IPS-18a (cell line): ENCODE measurements at regions not wholly inside any gene's neighbourhood (a gene's known extent, or its start where the extent isn't known, plus 50 kb on each side); places are given as distances from the start of the nearest gene placed in this dataset.

Source experiments
- H3K27ac ChIP-seq: one replicate; pipeline ENCODE4 v1.5.1; 2013; ENCODE audit warnings: low read length
- H3K27me3 ChIP-seq: one replicate; pipeline ENCODE4 v1.6.1; 2013; ENCODE audit warnings: mild to moderate bottlenecking, low read length; ENCODE audit not compliant: control insufficient read depth, insufficient read depth
- H3K36me3 ChIP-seq: one replicate; pipeline ENCODE4 v1.6.1; 2013; ENCODE audit warnings: low read depth, low read length; ENCODE audit not compliant: control insufficient read depth
- H3K4me1 ChIP-seq: one replicate; pipeline ENCODE4 v1.6.1; 2013; ENCODE audit warnings: low read depth, low read length; ENCODE audit not compliant: control insufficient read depth
- H3K4me3 ChIP-seq: one replicate; pipeline ENCODE4 v1.5.1; 2013; ENCODE audit warnings: low read length
- H3K9ac ChIP-seq: one replicate; pipeline ENCODE4 v1.6.1; 2013; ENCODE audit warnings: mild to moderate bottlenecking, low read length, moderate library complexity
- H3K9me3 ChIP-seq: one replicate; pipeline ENCODE4 v1.6.1; 2013; ENCODE audit warnings: low read depth, low read length; ENCODE audit not compliant: control insufficient read depth

DNA sequence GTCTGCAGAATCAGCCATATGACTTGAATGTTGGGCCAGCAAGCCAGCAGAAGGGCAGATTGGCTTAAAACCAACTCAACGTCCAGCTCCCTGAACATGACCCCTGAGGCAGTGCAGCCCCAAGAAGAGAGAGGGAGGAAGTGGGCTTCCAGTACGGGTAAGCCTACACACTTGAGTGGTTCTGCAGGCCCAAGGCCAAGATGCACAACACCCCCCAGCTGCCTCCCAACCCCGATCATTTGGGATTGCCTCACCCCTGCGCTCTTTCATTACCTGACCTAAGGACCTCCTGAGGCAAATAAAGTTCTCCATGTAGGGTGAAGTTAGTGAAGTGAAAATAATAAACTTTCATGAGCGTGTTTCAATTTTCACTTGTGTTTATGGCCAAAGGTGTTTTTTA, 536.0 kb downstream of the TNS1 start:
- no peaks in the 10 kb centered on the region for H3K27me3 ChIP-seq
- H3K4me3 ChIP-seq, result no peak overlapping the region
- H3K36me3 ChIP-seq, result no peaks in the 10 kb centered on the region
- H3K9ac ChIP-seq, result no peak overlapping the region
- no peaks in the 10 kb centered on the region for H3K4me1 ChIP-seq
- H3K27ac ChIP-seq, result no peak overlapping the region
- no peaks in the 10 kb centered on the region for H3K9me3 ChIP-seq

DNA sequence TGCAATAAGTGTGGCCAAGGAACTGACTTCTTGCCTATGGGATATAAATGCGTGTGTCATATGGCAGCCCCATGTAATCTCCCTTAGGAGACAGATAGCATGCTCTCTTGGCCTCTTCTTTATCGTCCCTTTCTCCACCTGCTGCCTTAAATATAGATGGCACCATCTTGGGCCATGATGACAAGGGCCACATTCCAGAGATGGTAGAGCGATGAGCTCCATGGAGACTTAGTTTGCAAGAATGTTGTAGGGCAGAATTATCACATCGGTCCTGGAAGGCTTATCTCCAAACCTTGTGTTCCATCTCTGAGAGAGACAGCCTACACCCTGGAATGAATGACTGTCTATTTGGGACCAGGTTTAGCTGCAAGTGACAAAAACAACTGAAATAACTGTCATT, 536.7 kb downstream of the TNS1 start:
- H3K4me3 ChIP-seq, result no peak overlapping the region
- no peak overlapping the region for H3K9ac ChIP-seq
- no peaks in the 10 kb centered on the region for H3K4me1 ChIP-seq
- no peak overlapping the region for H3K27ac ChIP-seq
- no peaks in the 10 kb centered on the region for H3K36me3 ChIP-seq
- no peaks in the 10 kb centered on the region for H3K27me3 ChIP-seq
- no peaks in the 10 kb centered on the region for H3K9me3 ChIP-seq

DNA sequence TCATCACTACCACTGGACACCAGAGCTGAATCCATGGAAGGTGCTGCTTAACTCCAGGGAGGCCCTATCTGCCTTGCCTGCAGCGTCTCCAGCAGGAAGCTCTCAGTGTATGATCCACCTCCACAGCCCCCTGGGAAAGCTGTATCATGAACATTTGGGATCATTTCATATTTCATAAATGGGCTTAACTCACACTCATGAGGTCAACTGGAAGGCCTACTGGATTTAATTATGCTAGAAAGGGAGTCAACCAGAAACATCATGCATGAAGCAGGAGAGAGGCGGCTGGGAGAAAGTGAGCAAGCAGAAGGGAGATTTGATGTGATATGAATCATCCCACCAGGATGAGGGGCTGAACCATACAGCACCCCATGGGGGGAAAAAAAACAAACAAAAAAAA, 537.7 kb downstream of the TNS1 start:
- no peaks in the 10 kb centered on the region for H3K4me1 ChIP-seq
- H3K9me3 ChIP-seq, result no peaks in the 10 kb centered on the region

GRCh38 chr2:217463402-217464075, 539.3 kb downstream of the TNS1 start:
- Histone ChIP-seq H3K27me3 (no peaks in the 10 kb centered on the region), H3K4me3 (no peak overlapping the region), H3K27ac (no peak overlapping the region), H3K9me3 (no peaks in the 10 kb centered on the region), H3K9ac (no peak overlapping the region), H3K36me3 (no peaks in the 10 kb centered on the region), H3K4me1 (no peaks in the 10 kb centered on the region)

More for the DNA sequence above, 537.7 kb downstream of the TNS1 start:
- Histone ChIP-seq H3K27ac (no peak overlapping the region), H3K27me3 (no peaks in the 10 kb centered on the region), H3K9ac (no peak overlapping the region), H3K4me3 (no peak overlapping the region), H3K36me3 (no peaks in the 10 kb centered on the region)

DNA sequence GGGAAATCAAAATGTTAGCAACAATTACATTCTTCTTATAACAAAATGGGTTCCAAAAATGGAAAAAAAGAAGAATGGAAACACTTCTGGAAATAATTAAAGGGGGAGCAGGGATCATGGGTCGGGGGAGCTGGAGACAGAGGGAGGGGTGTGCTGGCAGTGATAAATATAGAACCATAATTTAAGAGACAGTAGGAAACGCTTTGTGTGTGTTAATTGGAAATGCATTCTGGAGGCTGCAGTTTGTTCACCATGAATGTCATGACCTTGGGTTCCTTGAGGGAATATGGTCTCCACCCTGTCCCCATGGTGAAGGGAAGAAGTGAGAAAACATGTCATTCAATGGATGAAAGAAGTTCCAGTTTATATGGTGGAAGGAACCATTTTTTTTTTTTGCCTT, 540.7 kb downstream of the TNS1 start:
- no peaks in the 10 kb centered on the region for H3K4me1 ChIP-seq
- no peak overlapping the region for H3K4me3 ChIP-seq
- H3K36me3 ChIP-seq, result no peaks in the 10 kb centered on the region
- H3K27ac ChIP-seq, result no peak overlapping the region
- no peak overlapping the region for H3K9ac ChIP-seq
- no peaks in the 10 kb centered on the region for H3K9me3 ChIP-seq
- no peaks in the 10 kb centered on the region for H3K27me3 ChIP-seq

GRCh38 chr2:217461674-217462073, 541.1 kb downstream of the TNS1 start:
- no peak overlapping the region for H3K27ac ChIP-seq
- H3K36me3 ChIP-seq, result no peaks in the 10 kb centered on the region
- no peaks in the 10 kb centered on the region for H3K27me3 ChIP-seq
- no peaks in the 10 kb centered on the region for H3K4me1 ChIP-seq
- no peak overlapping the region for H3K4me3 ChIP-seq
- H3K9me3 ChIP-seq, result no peaks in the 10 kb centered on the region
- no peak overlapping the region for H3K9ac ChIP-seq

DNA sequence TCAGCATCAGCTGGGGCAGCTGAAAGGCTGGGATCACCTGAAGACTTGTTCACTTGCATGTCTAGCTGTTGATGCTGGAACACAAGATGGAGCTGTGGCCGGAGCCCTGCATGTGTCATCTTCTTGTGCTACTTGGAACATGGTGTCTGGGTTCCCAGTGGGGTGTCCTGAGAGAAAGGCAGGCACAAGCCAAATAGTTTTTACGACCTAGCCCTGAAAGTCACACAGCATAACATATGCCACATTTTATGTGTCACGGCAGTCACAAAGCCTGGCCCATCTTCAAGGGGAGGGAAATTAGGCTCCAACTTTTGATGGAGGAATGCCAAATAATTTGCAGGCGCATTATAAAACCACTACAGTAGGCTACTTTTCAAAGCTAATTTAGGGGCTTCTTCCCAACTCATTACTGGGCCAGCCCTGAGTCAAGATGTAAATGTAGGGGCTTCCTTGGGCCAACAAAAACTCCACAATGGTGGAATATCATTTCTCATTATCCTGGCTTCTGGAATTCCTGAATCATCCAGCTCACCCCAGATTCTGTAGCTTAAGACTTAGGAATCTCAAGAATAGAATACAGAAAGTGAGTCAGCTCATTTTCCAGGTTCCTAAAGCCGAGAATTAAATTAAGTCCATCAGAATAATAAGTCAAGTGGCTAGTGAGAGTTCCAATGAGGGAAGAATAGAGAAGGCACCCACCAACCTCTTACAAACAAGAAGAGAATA, 543.0 kb downstream of the TNS1 start:
- H3K4me3 ChIP-seq, result no peak overlapping the region
- no peaks in the 10 kb centered on the region for H3K36me3 ChIP-seq
- H3K27ac ChIP-seq, result no peak overlapping the region
- no peaks in the 10 kb centered on the region for H3K4me1 ChIP-seq
- H3K27me3 ChIP-seq, result no peaks in the 10 kb centered on the region
- H3K9me3 ChIP-seq, result no peaks in the 10 kb centered on the region
- H3K9ac ChIP-seq, result no peak overlapping the region

DNA sequence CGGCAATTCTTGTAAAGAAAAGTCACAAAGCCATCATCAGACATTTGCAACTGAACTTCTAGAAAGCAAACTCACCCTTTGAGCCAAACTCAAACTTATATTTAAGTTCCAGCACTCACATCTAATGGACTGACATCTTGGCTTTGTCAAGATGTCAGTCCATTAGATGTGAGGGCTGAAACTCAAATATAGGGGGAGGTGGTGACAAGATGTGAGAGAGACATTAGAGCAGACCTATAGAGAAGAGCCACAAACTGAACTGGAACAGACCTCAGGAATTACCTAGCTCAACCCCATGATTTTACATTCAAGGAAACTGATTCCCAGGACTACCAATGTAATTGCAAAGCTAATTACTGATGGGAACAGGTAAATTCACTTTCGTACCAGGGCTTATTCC, 543.8 kb downstream of the TNS1 start:
- Histone ChIP-seq H3K4me3 (no peak overlapping the region), H3K27me3 (no peaks in the 10 kb centered on the region), H3K4me1 (no peaks in the 10 kb centered on the region), H3K36me3 (no peaks in the 10 kb centered on the region), H3K9ac (no peak overlapping the region), H3K9me3 (no peaks in the 10 kb centered on the region), H3K27ac (no peak overlapping the region)

DNA sequence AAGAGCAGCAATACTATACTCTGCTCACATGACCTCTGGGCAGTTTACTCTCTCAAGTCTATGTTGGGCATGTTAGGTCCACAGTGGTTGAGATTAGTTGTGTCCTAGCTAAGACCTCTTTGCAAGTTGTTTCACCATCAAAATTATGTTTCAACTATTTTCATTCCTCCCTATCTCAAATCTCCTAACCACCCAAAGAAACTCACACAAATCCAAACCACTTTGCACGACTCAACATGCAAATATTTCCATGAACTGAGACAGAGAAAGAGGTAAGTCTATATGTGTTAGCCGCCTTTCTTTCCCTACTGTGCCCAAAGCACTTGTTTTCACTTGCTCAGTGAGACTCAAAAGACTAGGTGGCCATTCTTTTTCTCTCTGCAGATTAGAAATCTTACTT, 546.8 kb downstream of the TNS1 start:
- no peaks in the 10 kb centered on the region for H3K9me3 ChIP-seq
- H3K4me1 ChIP-seq, result no peaks in the 10 kb centered on the region
- H3K27ac ChIP-seq, result no peak overlapping the region

GRCh38 chr2:217452928-217453327, 549.9 kb downstream of the TNS1 start:
- Histone ChIP-seq H3K36me3 (no peaks in the 10 kb centered on the region), H3K4me3 (no peak overlapping the region), H3K27ac (no peak overlapping the region), H3K9me3 (no peaks in the 10 kb centered on the region), H3K27me3 (no peaks in the 10 kb centered on the region), H3K4me1 (no peaks in the 10 kb centered on the region), H3K9ac (no peak overlapping the region)

More for the DNA sequence above, 546.8 kb downstream of the TNS1 start:
- Histone ChIP-seq H3K27me3 (no peaks in the 10 kb centered on the region), H3K36me3 (no peaks in the 10 kb centered on the region), H3K4me3 (no peak overlapping the region), H3K9ac (no peak overlapping the region)

GRCh38 chr2:217451666-217452065, 551.1 kb downstream of the TNS1 start:
- H3K27me3 ChIP-seq, result no peaks in the 10 kb centered on the region
- H3K4me1 ChIP-seq, result no peaks in the 10 kb centered on the region
- H3K36me3 ChIP-seq, result no peaks in the 10 kb centered on the region
- no peak overlapping the region for H3K4me3 ChIP-seq
- no peak overlapping the region for H3K27ac ChIP-seq
- no peaks in the 10 kb centered on the region for H3K9me3 ChIP-seq
- no peak overlapping the region for H3K9ac ChIP-seq

DNA sequence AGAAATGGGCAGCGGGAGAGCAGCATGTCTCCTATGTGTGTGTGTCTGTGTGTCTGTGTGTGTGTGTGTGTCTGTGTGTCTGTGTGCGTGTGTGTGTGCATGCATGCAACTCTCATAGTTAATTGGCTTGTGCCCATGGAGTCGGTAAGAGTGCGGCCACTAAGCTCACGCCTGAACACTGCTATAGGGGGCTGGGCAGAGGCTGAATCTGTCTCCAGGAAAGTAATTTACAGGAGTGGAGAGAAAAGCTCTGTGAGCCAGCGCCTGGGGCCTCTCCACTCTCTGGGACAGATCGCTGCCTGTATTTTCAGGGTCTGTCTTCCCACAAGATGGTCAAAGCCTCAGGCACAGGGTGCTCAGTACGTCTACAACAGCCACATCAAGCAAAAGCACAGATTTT, 553.4 kb downstream of the TNS1 start:
- no peak overlapping the region for H3K27ac ChIP-seq
- H3K9ac ChIP-seq, result no peak overlapping the region
- H3K27me3 ChIP-seq, result no peaks in the 10 kb centered on the region
- no peaks in the 10 kb centered on the region for H3K4me1 ChIP-seq
- H3K4me3 ChIP-seq, result no peak overlapping the region
- no peaks in the 10 kb centered on the region for H3K36me3 ChIP-seq
- no peaks in the 10 kb centered on the region for H3K9me3 ChIP-seq
